GM20431 (cell line): ENCODE measurements at regions not wholly inside any gene's neighbourhood (a gene's known extent, or its start where the extent isn't known, plus 50 kb on each side); places are given as distances from the start of the nearest gene placed in this dataset.

Experiments used
- in situ Hi-C: fragments of 300-500 bp; cut with MseI, MboI; formaldehyde crosslinking; loops from one replicate; pipeline ENCODE4 v1.15.0; 2020; ENCODE audit warnings: low sequenced_read_pairs; ENCODE audit not compliant: unreplicated experiment

DNA sequence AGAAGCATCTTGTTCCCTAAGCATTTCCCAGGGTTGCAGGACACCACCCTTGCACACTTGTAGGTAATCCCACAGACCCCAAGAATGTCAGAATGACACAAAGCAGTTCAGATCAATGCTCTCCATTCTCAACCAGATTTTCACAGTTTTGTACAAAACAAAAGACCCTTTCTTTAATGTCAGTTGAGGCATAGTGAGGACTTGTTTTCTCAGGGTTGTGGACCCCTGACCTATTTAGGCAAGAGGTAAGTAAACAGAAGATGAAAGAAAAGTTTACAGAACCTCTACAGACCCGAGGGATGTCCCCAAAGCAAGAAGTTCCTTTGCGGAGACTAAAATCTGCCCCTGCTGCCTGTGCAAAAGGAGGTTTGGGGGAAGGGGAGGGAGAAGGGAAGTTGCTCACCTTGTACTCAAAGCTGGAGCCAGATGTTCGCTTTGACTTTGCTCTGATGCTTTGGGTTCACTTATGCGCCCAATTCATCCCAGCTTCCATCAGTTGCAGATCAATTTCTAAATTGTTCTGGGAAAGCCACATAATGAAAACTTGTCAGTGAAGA, 635.4 kb downstream of the EPHA4 start:
- in situ Hi-C loops = no loop called here

DNA sequence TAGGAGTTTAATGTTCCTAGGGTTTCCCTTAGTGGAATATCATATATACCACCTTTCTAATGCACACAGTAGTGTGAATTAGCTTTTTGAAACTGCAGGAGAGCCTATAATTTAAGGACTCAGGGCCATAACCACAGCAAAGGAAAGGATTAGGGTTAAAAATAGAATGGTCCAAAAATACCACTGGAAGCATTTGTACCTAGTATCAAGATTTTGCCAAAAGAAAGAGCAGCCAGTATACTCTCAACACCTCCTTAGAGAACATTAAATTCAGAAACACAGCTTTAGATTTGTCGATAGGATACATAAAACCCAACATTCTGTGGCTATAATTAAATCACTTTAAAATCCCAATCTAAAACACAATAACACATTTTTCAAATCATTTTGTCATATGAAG, 634.9 kb downstream of the EPHA4 start:
- in situ Hi-C loops = no loop called here

DNA sequence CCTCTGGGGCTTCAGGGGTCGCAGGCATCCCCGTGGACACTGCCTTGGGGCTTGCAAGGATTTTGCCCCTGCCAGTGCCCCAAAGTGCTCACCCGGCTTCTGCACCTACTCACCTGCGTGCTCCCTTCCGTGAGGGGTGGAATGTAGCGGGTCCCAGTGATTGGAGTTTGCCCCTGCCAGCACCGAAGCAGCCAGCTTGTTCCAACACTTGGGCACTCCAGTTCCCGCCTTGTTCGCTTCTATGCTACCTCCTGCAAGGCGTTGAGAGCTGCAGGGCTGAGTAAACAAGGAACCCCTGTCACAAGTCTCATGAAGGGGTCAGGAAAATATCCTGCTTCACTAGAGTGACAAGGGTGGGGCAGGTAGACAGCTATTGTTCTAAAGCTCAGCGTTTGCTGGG, 631.5 kb downstream of the EPHA4 start:
- in situ Hi-C loops = no loop called here

DNA sequence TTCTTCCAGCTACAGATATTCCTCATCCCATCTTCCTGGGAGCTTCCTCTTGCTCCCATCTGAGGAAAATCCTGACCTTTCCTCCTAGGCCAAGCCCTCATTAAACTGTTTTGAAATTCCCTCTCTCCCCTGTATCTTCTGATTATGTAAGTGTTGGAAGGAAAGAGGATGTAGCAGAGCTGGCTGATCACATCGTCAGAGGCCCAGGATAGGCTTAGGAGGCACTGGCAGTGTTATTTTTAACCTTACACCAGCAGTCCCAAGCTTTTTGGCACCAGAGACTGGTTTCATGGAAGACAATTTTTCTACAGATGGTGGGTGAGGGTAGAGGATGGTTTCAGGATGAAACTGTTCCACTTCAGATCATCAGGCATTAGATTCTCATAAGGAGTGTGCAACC, 630.4 kb downstream of the EPHA4 start:
- in situ Hi-C loops = no loop called here

DNA sequence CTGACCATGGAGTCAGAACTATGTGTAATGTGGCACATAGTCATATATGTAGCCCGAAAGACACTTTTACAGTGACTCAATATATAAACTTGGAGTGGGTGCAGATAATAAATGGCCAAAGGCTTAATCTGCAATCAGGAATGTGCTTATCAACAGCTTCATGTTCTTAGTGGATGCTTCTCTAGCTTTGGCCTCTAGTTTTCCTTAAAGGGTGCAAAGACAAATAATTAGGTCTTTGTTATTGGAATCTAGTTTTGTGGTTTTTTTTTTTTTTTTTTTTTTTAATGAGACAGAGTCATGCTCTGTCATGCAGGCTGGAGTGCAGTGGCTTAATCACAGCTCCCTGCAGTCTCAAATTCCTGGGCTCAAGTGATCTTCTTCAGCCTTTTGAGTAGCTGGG, 625.6 kb downstream of the EPHA4 start:
- in situ Hi-C loops = no loop called here

DNA sequence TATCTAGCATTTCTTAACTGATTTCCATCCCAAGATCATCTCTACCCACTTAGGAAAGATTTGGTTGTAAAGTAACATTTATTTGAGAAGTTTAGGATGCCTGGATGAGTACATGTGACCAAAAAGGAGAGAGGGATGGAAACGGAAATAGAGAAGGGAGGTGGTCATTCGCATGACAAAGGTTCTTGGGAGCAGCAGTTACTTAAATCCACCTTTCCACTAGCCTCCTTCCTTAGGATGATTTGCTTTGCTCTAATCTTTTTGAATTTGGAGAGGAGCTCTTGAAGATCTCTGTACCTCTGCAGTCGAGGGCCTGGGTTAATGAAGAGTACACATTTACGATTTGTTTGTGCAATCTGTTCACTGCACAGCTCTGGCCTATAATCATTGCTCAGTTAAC, 623.5 kb downstream of the EPHA4 start:
- in situ Hi-C loops = no loop called here

DNA sequence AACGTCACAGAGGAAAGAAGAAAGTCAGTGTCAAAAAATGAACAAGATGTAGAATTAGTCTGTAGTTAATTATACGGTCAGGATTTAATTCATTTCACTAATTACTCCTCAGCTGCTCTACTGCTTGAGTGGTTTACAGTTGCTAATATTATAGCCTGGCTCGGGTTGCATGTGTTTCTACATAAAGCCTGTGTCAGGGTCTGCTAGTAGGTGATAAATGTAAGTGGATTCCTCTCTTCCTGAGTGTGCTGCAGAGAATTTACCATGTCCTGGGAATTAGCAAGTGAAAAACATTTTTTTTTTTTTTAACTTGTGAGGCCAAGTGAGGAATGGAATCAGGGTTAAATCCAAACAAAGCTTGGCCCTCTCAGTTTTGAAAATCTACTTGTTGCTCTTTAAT, 622.6 kb downstream of the EPHA4 start:
- in situ Hi-C loops = no loop called here

DNA sequence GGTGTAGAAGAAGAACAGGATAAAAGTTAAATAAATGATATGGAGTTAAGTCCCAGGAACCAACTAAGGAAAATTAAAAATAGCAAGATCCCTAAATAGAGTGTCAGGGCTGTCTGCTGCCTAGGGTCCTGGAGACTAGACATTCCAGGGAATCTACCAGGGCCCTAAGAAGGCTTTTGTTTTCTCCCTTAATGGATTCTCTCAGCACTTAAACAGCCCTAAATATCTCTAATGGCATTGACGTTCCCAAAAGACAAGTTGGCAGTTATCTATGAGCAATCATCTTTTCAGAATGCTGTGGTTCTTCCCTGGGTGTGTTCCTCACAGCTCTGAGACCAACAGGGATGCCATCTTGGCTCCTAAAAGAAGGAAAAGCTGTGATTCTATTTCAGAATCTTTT, 616.3 kb downstream of the EPHA4 start:
- in situ Hi-C loops = no loop called here

DNA sequence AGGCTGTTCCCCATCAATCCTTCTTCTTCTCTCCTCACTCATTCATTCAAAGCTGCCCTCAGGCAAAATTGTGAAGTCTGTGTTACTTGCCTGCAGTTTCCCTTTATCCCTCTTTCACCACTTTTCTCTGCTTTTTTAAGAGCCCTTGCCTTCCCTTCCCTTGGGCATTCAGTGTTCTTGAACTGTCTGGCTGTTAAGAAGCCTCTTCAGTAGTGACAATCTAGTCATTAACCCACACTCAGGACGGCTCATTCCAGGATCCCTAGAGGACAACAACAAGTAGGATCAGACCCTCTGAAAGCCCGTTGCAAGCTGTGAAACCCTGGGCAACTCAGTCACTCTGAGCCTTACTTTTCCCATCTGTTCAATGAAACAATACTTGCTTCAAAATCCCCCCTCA, 615.7 kb downstream of the EPHA4 start:
- in situ Hi-C loops = no loop called here

DNA sequence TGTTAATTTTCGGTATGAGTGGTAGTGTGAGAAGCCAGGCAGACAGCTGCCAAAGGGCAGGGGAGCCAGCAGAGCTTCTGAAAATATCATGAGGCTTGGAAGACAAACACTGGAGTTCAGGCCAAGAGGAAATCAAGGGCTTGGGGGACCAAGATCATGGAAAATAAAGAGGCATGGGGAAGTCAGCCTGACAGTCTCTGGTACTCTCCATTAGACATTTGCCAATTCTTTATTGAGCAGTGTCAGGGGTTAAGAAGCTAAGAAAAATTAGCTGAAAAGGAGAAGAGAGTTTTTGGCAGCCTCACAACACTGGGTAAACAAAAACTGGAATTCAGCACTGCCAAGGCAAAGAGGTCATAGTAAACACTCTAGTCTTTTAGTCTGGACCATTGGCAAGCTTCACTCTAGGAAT, 612.7 kb downstream of the EPHA4 start:
- in situ Hi-C loops = no loop called here

DNA sequence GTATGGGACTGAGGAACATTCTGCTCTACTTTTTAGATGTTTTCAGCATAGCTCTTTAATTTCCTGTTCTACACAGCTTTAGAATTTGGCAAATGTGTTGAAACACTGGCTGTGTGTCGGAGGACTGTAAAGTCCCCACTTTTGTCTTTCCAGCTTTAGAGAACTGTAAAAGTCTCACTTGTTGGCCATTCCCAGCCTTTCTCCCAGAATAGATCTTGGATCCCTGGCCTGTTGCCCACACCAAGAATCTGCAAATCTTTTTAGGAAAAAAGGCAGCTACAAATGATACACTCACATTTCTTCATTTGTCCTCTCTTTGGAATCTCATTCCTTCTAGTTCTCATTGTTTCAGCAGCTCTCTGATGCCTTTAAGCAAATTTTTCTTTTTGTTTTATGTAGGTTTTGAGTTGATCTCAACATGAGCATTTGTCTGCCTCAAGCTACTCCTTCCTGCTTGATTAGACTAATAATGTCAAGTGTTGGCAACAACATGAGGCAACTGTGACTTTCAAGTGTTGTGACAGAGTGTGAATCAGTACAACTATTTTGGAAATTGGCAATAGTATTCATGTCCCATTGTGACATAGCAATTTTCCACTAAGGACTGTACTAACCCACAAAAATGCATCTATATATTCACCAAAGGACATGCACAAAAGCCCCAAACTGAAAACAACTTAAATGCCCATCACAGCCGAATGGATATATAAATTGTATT, 610.8 kb downstream of the EPHA4 start:
- in situ Hi-C loops = no loop called here

DNA sequence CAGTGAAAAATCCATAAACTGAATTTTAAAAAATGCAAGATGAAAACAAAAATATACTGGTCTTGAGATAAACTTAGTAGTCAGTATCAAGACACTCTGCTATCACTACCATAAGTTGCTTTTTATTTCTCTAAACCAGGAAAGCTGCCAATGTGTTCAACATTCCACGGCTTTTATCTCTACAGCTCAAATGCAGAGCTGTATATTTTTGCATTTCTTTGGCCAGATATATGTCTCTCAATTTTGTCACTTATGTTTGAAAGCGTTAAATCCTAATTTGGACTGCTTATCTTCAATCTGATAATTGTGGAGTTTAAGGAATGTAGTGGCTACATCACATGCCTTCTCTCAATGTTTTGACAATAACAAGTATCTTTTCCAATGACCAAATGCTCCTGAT, 609.5 kb downstream of the EPHA4 start:
- in situ Hi-C loops = no loop called here

DNA sequence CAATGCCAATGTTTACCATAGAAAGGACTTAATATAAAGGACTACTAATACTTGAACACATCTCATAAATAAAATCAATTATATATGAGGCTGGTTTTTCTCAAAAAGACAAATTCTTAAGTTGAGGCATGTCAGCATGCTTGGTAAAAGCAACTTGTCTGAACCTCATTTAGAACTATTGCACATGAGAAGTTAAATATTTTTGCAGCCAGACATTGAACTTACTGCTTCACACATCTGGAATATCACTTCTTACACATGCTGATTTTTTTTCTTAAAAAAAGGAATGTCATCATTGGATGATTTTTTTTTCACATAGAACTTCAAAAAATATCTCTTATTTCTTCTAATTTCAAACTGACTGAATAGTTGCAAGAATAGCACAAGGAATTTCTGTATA, 609.0 kb downstream of the EPHA4 start:
- in situ Hi-C loops = no loop called here

DNA sequence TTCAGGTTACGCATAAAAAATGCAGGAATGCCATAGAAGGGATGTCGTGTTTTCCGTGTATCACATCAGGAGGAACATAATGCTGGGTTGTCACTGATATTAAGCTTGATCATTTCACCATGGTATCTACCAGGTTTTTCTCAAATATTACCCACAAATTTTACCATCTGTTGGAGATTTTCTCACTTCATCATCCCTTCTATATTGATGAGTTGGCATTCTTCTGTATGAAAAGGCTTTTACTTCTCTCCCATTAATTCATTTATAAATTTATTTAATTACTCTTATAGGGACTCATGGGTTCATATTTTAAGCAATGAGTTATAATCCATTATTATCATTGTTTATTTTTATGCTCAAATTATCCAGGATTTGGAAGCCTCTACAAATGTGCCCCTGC, 608.2 kb downstream of the EPHA4 start:
- in situ Hi-C loops = no loop called here

DNA sequence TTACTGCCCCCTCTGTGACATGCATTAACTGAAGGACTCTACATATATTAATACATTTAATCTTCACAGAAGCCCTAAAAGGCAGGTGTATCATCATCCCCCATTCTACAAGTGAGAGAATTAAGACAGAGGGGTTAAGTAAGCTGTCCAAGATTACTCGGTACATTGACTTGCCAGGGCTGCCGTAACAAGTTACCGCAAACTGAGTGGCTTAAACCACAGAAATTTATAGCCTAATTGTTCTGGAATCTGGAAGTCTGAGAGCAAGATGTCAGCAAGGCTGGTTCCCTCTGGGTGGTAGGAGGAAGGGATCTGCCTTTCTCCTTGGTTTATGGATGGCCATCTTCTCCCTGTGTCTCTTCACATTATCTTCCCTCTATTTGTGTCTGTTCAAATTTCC, 605.5 kb downstream of the EPHA4 start:
- in situ Hi-C loops = no loop called here

DNA sequence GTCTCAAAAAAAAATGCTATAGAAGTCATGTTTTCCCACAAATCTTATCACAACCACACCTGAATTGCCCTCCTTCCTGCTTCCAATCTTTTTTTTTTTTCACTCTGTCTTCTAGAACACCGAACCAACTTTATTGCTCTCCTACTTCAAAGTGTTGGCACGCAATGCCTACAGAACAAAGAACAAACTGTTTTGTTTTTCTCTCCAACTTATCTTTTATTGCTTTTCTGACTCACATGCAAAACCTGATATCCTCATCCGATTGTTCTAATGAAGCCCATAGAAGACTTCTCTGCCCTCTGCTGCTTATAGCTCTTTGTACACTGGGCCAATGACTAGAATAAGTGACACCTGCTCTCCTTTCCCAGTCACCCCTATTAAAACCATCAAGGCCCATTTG, 602.8 kb downstream of the EPHA4 start:
- in situ Hi-C loops = no loop called here

DNA sequence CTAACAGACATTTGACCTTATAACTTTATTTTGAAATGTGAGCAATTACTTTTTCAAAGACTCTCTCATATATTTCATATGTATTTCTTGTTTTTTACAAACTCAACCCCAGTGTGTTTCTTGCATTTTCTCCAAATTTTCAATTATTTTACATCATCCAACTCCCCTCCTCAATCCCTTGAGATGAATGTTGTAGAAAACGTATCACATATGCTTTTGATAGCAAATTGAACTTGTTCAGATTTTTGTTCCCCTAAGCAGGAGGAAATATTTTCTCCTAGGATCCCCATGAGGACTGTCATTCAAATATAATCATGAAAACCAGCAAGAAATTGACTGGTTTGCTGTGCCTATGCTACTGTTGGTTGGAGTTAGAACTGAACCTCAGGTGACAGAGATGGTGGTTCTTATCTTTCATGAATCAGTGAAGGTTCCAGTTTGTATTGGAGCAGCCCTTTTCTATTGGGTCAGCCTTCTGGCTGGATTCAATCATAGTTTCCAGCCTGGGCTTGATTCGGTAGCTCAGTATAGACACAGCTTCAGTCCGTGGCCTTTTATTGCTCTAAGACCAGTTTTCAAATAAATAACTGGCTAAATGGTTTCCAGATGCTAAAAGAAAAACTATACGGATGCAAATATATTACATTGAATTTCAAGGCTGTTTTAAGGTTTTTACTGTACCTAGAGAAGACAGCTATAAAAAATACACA, 591.0 kb downstream of the EPHA4 start:
- in situ Hi-C loops = no loop called here

DNA sequence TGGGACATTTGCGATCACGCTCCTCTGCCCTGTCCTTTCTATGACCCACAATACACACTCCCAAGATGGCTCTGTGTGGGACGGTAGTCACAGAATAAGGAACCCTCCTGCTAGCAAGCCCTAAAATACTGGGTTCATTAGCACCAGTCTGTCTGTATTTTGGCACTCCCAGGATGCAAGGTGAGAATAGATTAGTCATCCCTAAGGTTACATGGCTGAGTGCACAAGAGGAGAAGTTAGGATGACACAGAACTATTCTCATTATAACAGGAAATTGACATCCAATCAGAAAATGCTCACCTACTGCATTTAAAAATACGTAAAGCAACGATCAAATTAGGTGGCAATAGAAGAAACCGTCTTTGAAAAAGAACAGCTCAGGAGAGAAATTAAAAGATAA, 590.2 kb downstream of the EPHA4 start:
- in situ Hi-C loops = no loop called here

DNA sequence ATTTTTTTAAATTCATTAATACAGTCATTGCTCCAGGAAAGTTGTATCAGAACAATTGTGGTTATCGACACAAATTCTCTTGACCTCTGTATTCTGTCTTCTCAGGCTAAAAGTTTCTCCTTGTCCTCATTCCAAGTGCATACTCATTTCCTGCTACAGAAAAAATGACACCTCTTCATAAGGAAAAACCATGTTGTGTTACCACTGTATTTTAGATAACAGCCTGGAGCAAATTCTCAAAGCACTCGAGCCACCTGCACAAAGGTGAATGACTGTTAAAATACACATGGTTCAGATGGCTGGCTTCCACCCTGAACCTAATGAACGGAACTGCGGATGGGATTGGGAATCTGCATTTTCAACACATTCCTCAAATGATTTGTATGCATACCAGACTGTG, 586.5 kb downstream of the EPHA4 start:
- in situ Hi-C loops = no loop called here

DNA sequence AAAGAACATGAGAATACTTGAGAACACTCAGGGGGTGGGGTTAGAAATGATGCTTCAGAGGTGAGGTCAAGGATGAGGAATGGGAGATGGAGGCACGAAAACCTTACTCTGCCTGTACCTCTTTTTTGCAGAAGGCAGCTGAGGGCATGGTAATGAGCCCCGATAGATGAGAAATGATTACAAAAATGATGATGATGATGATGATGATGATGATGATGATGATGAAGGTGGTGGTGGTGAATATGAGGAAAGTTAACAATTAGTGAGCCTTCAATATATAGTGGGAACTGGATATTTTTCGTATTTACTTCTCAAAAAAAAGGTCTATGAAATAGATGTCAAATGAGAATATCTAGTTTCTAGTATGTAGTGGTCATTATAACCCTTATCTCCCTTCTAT, 584.3 kb downstream of the EPHA4 start:
- in situ Hi-C loops = no loop called here

DNA sequence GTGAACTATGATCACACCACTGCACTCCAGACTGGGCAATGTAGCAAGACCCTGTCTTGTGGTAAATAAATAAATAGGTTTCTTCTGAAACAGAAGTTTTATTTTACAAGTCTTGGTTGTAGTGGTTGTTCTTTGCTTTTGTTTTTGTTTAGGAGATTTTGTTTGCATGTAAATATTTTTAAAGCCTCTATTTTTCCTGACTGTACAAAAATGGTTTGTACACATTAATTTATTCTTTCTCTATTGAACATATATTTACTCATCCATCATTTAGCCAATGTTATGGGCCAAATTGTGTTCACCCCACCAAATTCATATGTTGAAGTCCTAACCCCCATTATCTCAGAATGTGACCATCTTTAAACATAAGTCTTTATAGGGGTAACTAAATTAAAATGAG, 580.1 kb downstream of the EPHA4 start:
- in situ Hi-C loops = no loop called here

DNA sequence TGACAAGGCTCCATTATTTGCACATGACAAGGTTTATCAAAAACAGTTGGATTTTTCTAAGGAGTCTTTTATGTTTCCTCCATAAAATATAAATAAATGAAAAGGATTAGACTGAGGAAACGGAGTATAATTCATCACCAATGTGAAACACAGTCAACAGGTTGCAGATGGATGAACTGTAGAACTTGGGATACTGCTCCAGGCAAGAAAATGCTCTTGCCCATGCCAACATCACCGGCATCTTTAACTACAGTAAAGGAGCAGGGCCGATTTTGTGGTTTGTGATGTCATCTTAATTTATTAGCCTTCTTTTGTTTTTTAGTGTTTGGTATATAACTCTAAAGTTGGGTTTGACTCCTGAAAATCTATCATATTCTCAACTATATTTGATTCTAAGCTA, 577.3 kb downstream of the EPHA4 start:
- in situ Hi-C loops = no loop called here
